HCT116 (cell line): ENCODE measurements at regions not wholly inside any gene's neighbourhood (a gene's known extent, or its start where the extent isn't known, plus 50 kb on each side); places are given as distances from the start of the nearest gene placed in this dataset.

Source experiments
- CEBPB ChIP-seq: IDR thresholded peaks from 2 replicates; pipeline ENCODE4 v1.6.1; 2012; ENCODE audit warnings: low read depth
- EZH2 ChIP-seq: fragments of 200-600 bp; sonication (generic); IDR thresholded peaks from 2 replicates; pipeline ENCODE4 v1.6.1; 2017; ENCODE audit warnings: antibody characterized with exemption, mixed run types
- EZH2phosphoT487 ChIP-seq: fragments of 200-600 bp; IDR thresholded peaks from 2 replicates; pipeline ENCODE4 v1.6.1; 2018; ENCODE audit warnings: antibody characterized with exemption, borderline replicate concordance
- POLR2A ChIP-seq: IDR thresholded peaks from 2 replicates; pipeline ENCODE4 v1.7.0; 2011; ENCODE audit warnings: borderline replicate concordance; ENCODE audit not compliant: insufficient read depth, insufficient read length; ENCODE audit errors: extremely low read depth
- POLR2AphosphoS5 ChIP-seq: IDR thresholded peaks from 2 replicates; pipeline ENCODE4 v1.6.1; 2011; ENCODE audit warnings: mild to moderate bottlenecking, low read depth, low read length, moderate library complexity
- YY1 ChIP-seq: IDR thresholded peaks from 2 replicates; pipeline ENCODE4 v1.6.1; 2011; ENCODE audit warnings: low read length, low read depth, moderate library complexity, mild to moderate bottlenecking; ENCODE audit not compliant: insufficient replicate concordance; ENCODE audit errors: extremely low read depth
- TF ChIP-seq, protein P1 (sequence below), 3 experiments: fragments of 200-600 bp in 1 of 3; sonication (generic) in 1 of 3; IDR thresholded peaks in 2 of 3; conservative IDR thresholded peaks in 1 of 3; 2 replicates each; pipeline ENCODE4 v1.5.1; 2012 to 2017; ENCODE audit warnings: low read depth in 2 of 3, low read length in 2 of 3, antibody characterized with exemption in 1 of 3, borderline replicate concordance in 1 of 3, control low read depth in 1 of 3, mild to moderate bottlenecking in 1 of 3, mixed read lengths in 1 of 3, mixed run types in 1 of 3, moderate library complexity in 1 of 3; ENCODE audit not compliant: insufficient read depth in 1 of 3

DNA sequence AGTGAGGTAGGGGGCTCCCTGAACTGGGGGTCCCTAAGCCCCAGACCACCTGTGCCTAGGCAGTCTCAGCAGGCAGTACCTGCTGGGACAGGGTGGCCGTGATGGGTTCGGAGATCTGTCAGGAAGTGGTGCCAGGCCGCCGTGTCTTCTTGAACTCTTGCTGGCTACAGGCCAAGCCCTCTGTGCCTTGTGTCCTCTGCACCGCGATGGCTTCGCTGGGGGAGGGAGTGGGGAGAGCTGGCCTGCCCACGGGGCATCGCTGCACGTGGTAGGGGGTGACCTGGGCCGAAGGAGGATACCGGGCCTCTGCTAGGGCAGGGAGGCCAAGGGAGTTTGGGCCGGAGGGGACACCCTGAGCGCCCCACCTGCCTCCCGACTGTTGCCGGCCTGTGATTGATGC, 96.7 kb upstream of the NKX1-1 start:
- TF ChIP-seq YY1, result no peak
- no peak for TF ChIP-seq CEBPB
- TF ChIP-seq, protein P1, sequence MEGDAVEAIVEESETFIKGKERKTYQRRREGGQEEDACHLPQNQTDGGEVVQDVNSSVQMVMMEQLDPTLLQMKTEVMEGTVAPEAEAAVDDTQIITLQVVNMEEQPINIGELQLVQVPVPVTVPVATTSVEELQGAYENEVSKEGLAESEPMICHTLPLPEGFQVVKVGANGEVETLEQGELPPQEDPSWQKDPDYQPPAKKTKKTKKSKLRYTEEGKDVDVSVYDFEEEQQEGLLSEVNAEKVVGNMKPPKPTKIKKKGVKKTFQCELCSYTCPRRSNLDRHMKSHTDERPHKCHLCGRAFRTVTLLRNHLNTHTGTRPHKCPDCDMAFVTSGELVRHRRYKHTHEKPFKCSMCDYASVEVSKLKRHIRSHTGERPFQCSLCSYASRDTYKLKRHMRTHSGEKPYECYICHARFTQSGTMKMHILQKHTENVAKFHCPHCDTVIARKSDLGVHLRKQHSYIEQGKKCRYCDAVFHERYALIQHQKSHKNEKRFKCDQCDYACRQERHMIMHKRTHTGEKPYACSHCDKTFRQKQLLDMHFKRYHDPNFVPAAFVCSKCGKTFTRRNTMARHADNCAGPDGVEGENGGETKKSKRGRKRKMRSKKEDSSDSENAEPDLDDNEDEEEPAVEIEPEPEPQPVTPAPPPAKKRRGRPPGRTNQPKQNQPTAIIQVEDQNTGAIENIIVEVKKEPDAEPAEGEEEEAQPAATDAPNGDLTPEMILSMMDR (IDR thresholded peaks at IDR 0.05 in 2 of 3, conservative IDR thresholded peaks at IDR 0.05 in 1 of 3; ENCODE audit: borderline replicate concordance in 1 of 3, insufficient read depth in 1 of 3, low read depth in 2 of 3, low read length in 2 of 3), result no peak
- no peak for TF ChIP-seq POLR2A
- no peak for TF ChIP-seq EZH2
- no peak for TF ChIP-seq EZH2phosphoT487
- TF ChIP-seq POLR2AphosphoS5, result no peak
